ENCODE measurements at regions not wholly inside any gene's neighbourhood (a gene's known extent, or its start where the extent isn't known, plus 50 kb on each side); places are given as distances from the start of the nearest gene placed in this dataset.

GRCh38 chr13:26932465-26932864, 171.9 kb upstream of the GPR12 start:
- no peak for DNase-seq (ENCODE audit: low read depth)

GRCh38 chr13:26929971-26930730, 169.6 kb upstream of the GPR12 start:
- DNase-seq (ENCODE audit: low read depth), result peak; percentile 41

GRCh38 chr13:26927511-26927910, 166.9 kb upstream of the GPR12 start:
- no peak for DNase-seq (ENCODE audit: low read depth)

GRCh38 chr13:26926371-26926770, 165.8 kb upstream of the GPR12 start:
- DNase-seq (ENCODE audit: low read depth), result no peak

- peak; percentile 52 for DNase-seq (ENCODE audit: low read depth)
Observed at GRCh38 chr13:26923824-26924605, 163.4 kb upstream of the GPR12 start.

GRCh38 chr13:26921918-26922317, 161.3 kb upstream of the GPR12 start:
- no peak for DNase-seq (ENCODE audit: low read depth)

GRCh38 chr13:26920614-26921355, 160.2 kb upstream of the GPR12 start:
- no peak for DNase-seq (ENCODE audit: low read depth)

- DNase-seq (ENCODE audit: low read depth), result no peak
Observed at GRCh38 chr13:26919732-26920131, 159.1 kb upstream of the GPR12 start.

- peak; percentile 3 for DNase-seq (ENCODE audit: low read depth)
Observed at GRCh38 chr13:26919311-26919710, 158.7 kb upstream of the GPR12 start.

- DNase-seq (ENCODE audit: low read depth), result peak; percentile 3
Observed at GRCh38 chr13:26914624-26915023, 154.0 kb upstream of the GPR12 start.

- DNase-seq (ENCODE audit: low read depth), result no peak
Observed at GRCh38 chr13:26914148-26914547, 153.6 kb upstream of the GPR12 start.

- no peak for DNase-seq (ENCODE audit: low read depth)
Observed at GRCh38 chr13:26910754-26911465, 150.3 kb upstream of the GPR12 start.

GRCh38 chr13:26909477-26909876, 148.9 kb upstream of the GPR12 start:
- DNase-seq (ENCODE audit: low read depth), result no peak

- DNase-seq (ENCODE audit: low read depth), result no peak
Observed at GRCh38 chr13:26908126-26908525, 147.5 kb upstream of the GPR12 start.

- no peak for DNase-seq (ENCODE audit: low read depth)
Observed at GRCh38 chr13:26899202-26899601, 138.6 kb upstream of the GPR12 start.

- no peak for DNase-seq (ENCODE audit: low read depth)
Observed at GRCh38 chr13:26897706-26898550, 137.3 kb upstream of the GPR12 start.

- no peak for DNase-seq (ENCODE audit: low read depth)
Observed at GRCh38 chr13:26896986-26897668, 136.5 kb upstream of the GPR12 start.

- no peak for DNase-seq (ENCODE audit: low read depth)
Observed at GRCh38 chr13:26895808-26896466, 135.4 kb upstream of the GPR12 start.

- DNase-seq (ENCODE audit: low read depth), result no peak
Observed at GRCh38 chr13:26895081-26895807, 134.7 kb upstream of the GPR12 start.
